KOPT-K1 (cell line): ENCODE measurements at regions not wholly inside any gene's neighbourhood (a gene's known extent, or its start where the extent isn't known, plus 50 kb on each side); places are given as distances from the start of the nearest gene placed in this dataset.

Experiments used
- H3K27ac ChIP-seq: fragments of 200-600 bp; sonication (generic); 2 replicates; pipeline ENCODE4 v1.5.1; 2016; ENCODE audit warnings: antibody characterized with exemption, mild to moderate bottlenecking, low read depth, low read length; ENCODE audit not compliant: poor library complexity, severe bottlenecking
- H3K36me3 ChIP-seq: fragments of 200-600 bp; sonication (generic); 2 replicates; pipeline ENCODE4 v1.5.1; 2017; ENCODE audit warnings: antibody characterized with exemption, mild to moderate bottlenecking, low read length, moderate library complexity; ENCODE audit not compliant: insufficient read depth
- H3K9me3 ChIP-seq: fragments of 200-600 bp; sonication (generic); 2 replicates; pipeline ENCODE4 v1.5.1; 2017; ENCODE audit warnings: antibody characterized with exemption, low read length, mild to moderate bottlenecking; ENCODE audit not compliant: insufficient read depth, poor library complexity, severe bottlenecking

- Histone ChIP-seq H3K27ac (no peak overlapping the region), H3K36me3 (no peaks in the 10 kb centered on the region), H3K9me3 (no peaks in the 10 kb centered on the region)
Observed at GRCh38 chr12:75974323-75975187, 57.0 kb downstream of the PHLDA1 start.

GRCh38 chr12:75971253-75971652 lies 60.3 kb downstream of the PHLDA1 start:
- Histone ChIP-seq H3K9me3 (no peaks in the 10 kb centered on the region), H3K36me3 (no peaks in the 10 kb centered on the region), H3K27ac (no peak overlapping the region)

GRCh38 chr12:75970310-75970709 lies 61.3 kb downstream of the PHLDA1 start:
- no peak overlapping the region for H3K27ac ChIP-seq
- H3K9me3 ChIP-seq: no peaks in the 10 kb centered on the region
- H3K36me3 ChIP-seq: no peaks in the 10 kb centered on the region

- no peaks in the 10 kb centered on the region for H3K36me3 ChIP-seq
- H3K9me3 ChIP-seq: no peaks in the 10 kb centered on the region
- no peak overlapping the region for H3K27ac ChIP-seq
Observed at GRCh38 chr12:75969768-75970167, 61.8 kb downstream of the PHLDA1 start.

- H3K36me3 ChIP-seq: no peaks in the 10 kb centered on the region
- no peak overlapping the region for H3K27ac ChIP-seq
- no peaks in the 10 kb centered on the region for H3K9me3 ChIP-seq
Observed at GRCh38 chr12:75965661-75966060, 65.9 kb downstream of the PHLDA1 start.

GRCh38 chr12:75964150-75964549 lies 67.4 kb downstream of the PHLDA1 start:
- Histone ChIP-seq H3K9me3 (no peaks in the 10 kb centered on the region), H3K27ac (no peak overlapping the region), H3K36me3 (no peaks in the 10 kb centered on the region)

- Histone ChIP-seq H3K9me3 (no peaks in the 10 kb centered on the region), H3K27ac (no peak overlapping the region), H3K36me3 (no peaks in the 10 kb centered on the region)
Observed at GRCh38 chr12:75961878-75962277, 69.7 kb downstream of the PHLDA1 start.

GRCh38 chr12:75960954-75961661 lies 70.5 kb downstream of the PHLDA1 start:
- Histone ChIP-seq H3K27ac (no peak overlapping the region), H3K9me3 (no peaks in the 10 kb centered on the region), H3K36me3 (no peaks in the 10 kb centered on the region)

GRCh38 chr12:75960086-75960910 lies 71.3 kb downstream of the PHLDA1 start:
- H3K9me3 ChIP-seq: no peaks in the 10 kb centered on the region
- H3K36me3 ChIP-seq: no peaks in the 10 kb centered on the region
- H3K27ac ChIP-seq: no peak overlapping the region

GRCh38 chr12:75959506-75959905 lies 72.1 kb downstream of the PHLDA1 start:
- Histone ChIP-seq H3K9me3 (no peaks in the 10 kb centered on the region), H3K36me3 (no peaks in the 10 kb centered on the region), H3K27ac (no peak overlapping the region)

- no peak overlapping the region for H3K27ac ChIP-seq
- H3K9me3 ChIP-seq: no peaks in the 10 kb centered on the region
- H3K36me3 ChIP-seq: no peaks in the 10 kb centered on the region
Observed at GRCh38 chr12:75959060-75959459, 72.5 kb downstream of the PHLDA1 start.

GRCh38 chr12:75955251-75955650 lies 76.3 kb downstream of the PHLDA1 start:
- Histone ChIP-seq H3K27ac (no peak overlapping the region), H3K9me3 (no peaks in the 10 kb centered on the region), H3K36me3 (no peaks in the 10 kb centered on the region)

- Histone ChIP-seq H3K36me3 (no peaks in the 10 kb centered on the region), H3K9me3 (no peaks in the 10 kb centered on the region), H3K27ac (no peak overlapping the region)
Observed at GRCh38 chr12:75954749-75955148, 76.8 kb downstream of the PHLDA1 start.

GRCh38 chr12:75954041-75954440 lies 77.5 kb downstream of the PHLDA1 start:
- no peaks in the 10 kb centered on the region for H3K36me3 ChIP-seq
- H3K27ac ChIP-seq: no peak overlapping the region
- H3K9me3 ChIP-seq: no peaks in the 10 kb centered on the region

GRCh38 chr12:75953312-75953906 lies 78.2 kb downstream of the PHLDA1 start:
- H3K36me3 ChIP-seq: no peaks in the 10 kb centered on the region
- no peak overlapping the region for H3K27ac ChIP-seq
- no peaks in the 10 kb centered on the region for H3K9me3 ChIP-seq
